ENCODE measurements at regions not wholly inside any gene's neighbourhood (a gene's known extent, or its start where the extent isn't known, plus 50 kb on each side); places are given as distances from the start of the nearest gene placed in this dataset.
A peak's percentile ranks its signal among the peaks of the same experiment; 100 is the strongest.

DNA sequence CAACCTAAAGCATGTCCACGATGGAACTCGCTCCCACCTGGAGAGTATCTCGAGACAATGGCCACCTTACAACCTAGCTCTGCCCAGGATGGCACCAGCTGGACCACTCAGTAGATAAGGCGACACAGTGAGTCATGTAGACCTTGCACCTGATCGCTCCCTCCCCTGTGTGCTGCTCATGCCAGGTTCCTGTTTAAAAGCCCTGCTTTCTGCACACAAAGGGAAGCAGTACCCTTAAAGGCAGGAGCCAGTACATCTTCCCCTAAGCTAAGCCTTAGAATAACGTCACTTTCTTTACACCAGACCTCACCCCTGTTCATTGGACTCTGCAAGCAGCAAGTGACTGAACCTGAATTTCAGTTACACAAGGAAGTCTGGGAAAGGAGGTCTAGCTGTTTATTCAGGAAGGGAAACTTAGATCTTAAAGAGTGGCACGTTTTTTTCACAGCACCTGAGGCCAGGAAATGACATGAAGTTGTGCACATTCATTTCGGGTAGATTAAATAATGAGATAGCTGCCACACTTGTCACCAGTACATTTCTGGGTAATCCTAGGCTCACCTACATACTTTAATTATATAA lies 117.9 kb downstream of the MTPAP start:
- no TSS peak for BruUV-seq (replicated peaks)
- Histone ChIP-seq H3K4me3 (no peak overlapping the region), H2AFZ (ENCODE audit: control insufficient read depth, low read depth, low read length) (peak overlapping the region; percentile 72), H3K9ac (ENCODE audit: control insufficient read depth, insufficient read depth, low read length) (no peak overlapping the region), H3K27me3 (replicated peaks in 1 of 2; ENCODE audit: control insufficient read depth in 2 of 2, insufficient read depth in 2 of 2, low read length in 1 of 2) (no peaks in the 10 kb centered on the region), H3K36me3 (ENCODE audit: control insufficient read depth in 2 of 2, insufficient read depth in 2 of 2, low read length in 1 of 2) (no peaks in the 10 kb centered on the region), H3K27ac (ENCODE audit: control insufficient read depth, insufficient read depth) (no peak overlapping the region), H3K9me3 (replicated peaks; ENCODE audit: control insufficient read depth, insufficient read depth, low read length) (no peaks in the 10 kb centered on the region; the same call in 1 of the 3 replicates), H3K4me1 (ENCODE audit: control insufficient read depth, insufficient read depth, low read length) (peaks cover 5% of the 10 kb centered on the region), H3K4me2 (ENCODE audit: control insufficient read depth, insufficient read depth) (no peak overlapping the region), H4K20me1 (ENCODE audit: control insufficient read depth, insufficient read depth) (no peaks in the 10 kb centered on the region), H3K79me2 (ENCODE audit: control insufficient read depth, insufficient read depth, low read length) (no peaks in the 10 kb centered on the region)
- SMC1A ChIA-PET (ENCODE audit: uncharacterized antibody, unreplicated experiment), result interaction anchor here (0.7 to 1.5 kb wide), 2 partner anchors 10 to 53 kb away, joined by 3 to 4 read pairs; no protein-coding TSS in a partner anchor
- in situ Hi-C loops (cut with MboI), result loop anchor here (25.0 kb wide), 1 partner anchor 219 kb away; no protein-coding TSS in a partner anchor
- FAIRE-seq, result no peak
- no peak for DNase-seq (ENCODE audit: low read depth, low spot score)
- intact Hi-C loops (cut with micrococcal nuclease; ENCODE audit: unreplicated experiment), result no loop called here
- no peak for ATAC-seq
- RAD21 ChIA-PET (ENCODE audit: unreplicated experiment), result no interaction called here
- TF ChIP-seq EZH2 (IDR thresholded peaks at IDR 0.05; ENCODE audit: borderline replicate concordance, control insufficient read depth, low read depth, low read length), result no peak
- TF ChIP-seq ZBTB11 (CRISPR knock-in tag; IDR thresholded peaks at IDR 0.05), result no peak
- TF ChIP-seq RELB (IDR thresholded peaks at IDR 0.05; ENCODE audit: low read depth), result no peak
- no peak for TF ChIP-seq KAT2A (conservative IDR thresholded peaks at IDR 0.05; ENCODE audit: control insufficient read depth, low read depth, low read length)
- TF ChIP-seq KDM1A (IDR thresholded peaks at IDR 0.05; ENCODE audit: borderline replicate concordance), result no peak
- no peak for TF ChIP-seq HDAC2 (IDR thresholded peaks at IDR 0.05)
- no peak for TF ChIP-seq CHD2 (IDR thresholded peaks at IDR 0.05; ENCODE audit: borderline replicate concordance, low read depth, low read length)
- TF ChIP-seq NFXL1 (IDR thresholded peaks at IDR 0.05; ENCODE audit: borderline replicate concordance), result no peak
- no peak for TF ChIP-seq ZSCAN29 (IDR thresholded peaks at IDR 0.05)
- TF ChIP-seq IRF4 (IDR thresholded peaks at IDR 0.05; ENCODE audit: low read depth, low read length), result no peak
- no peak for TF ChIP-seq HSF1 (IDR thresholded peaks at IDR 0.05; ENCODE audit: low read depth, low read length)
- TF ChIP-seq, protein P1, sequence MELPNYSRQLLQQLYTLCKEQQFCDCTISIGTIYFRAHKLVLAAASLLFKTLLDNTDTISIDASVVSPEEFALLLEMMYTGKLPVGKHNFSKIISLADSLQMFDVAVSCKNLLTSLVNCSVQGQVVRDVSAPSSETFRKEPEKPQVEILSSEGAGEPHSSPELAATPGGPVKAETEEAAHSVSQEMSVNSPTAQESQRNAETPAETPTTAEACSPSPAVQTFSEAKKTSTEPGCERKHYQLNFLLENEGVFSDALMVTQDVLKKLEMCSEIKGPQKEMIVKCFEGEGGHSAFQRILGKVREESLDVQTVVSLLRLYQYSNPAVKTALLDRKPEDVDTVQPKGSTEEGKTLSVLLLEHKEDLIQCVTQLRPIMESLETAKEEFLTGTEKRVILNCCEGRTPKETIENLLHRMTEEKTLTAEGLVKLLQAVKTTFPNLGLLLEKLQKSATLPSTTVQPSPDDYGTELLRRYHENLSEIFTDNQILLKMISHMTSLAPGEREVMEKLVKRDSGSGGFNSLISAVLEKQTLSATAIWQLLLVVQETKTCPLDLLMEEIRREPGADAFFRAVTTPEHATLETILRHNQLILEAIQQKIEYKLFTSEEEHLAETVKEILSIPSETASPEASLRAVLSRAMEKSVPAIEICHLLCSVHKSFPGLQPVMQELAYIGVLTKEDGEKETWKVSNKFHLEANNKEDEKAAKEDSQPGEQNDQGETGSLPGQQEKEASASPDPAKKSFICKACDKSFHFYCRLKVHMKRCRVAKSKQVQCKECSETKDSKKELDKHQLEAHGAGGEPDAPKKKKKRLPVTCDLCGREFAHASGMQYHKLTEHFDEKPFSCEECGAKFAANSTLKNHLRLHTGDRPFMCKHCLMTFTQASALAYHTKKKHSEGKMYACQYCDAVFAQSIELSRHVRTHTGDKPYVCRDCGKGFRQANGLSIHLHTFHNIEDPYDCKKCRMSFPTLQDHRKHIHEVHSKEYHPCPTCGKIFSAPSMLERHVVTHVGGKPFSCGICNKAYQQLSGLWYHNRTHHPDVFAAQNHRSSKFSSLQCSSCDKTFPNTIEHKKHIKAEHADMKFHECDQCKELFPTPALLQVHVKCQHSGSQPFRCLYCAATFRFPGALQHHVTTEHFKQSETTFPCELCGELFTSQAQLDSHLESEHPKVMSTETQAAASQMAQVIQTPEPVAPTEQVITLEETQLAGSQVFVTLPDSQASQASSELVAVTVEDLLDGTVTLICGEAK (IDR thresholded peaks at IDR 0.05; ENCODE audit: borderline replicate concordance), result no peak
- TF ChIP-seq CHD4 (IDR thresholded peaks at IDR 0.05), result no peak
- POLR2A ChIA-PET, result no interaction called here
- CTCF ChIA-PET, result interaction anchor here (0.9 to 1.0 kb wide), 2 partner anchors 39 to 233 kb away, joined by 3 to 4 read pairs; no protein-coding TSS in a partner anchor
- 21% methylated on average over 8 of the region's 8 CpGs for WGBS (ENCODE audit: insufficient coverage, insufficient replicate concordance, low lambda C conversion rate, missing lambda C conversion rate)

Measured in GM12878 (cell line).